H1 (cell line): ENCODE measurements at regions not wholly inside any gene's neighbourhood (a gene's known extent, or its start where the extent isn't known, plus 50 kb on each side); places are given as distances from the start of the nearest gene placed in this dataset.

Experiments used
- POLR2A ChIP-seq, 2 experiments: IDR thresholded peaks; 1 replicate in 1 of 2; 2 replicates in 1 of 2; pipeline ENCODE4 v1.6.1; 2011; ENCODE audit warnings: low read depth in 2 of 2, low read length in 2 of 2, mild to moderate bottlenecking in 2 of 2; ENCODE audit errors: control extremely low read depth in 1 of 2
- POLR2AphosphoS5 ChIP-seq: IDR thresholded peaks from 2 replicates; pipeline ENCODE4 v1.6.1; 2011; ENCODE audit warnings: low read depth, low read length

DNA sequence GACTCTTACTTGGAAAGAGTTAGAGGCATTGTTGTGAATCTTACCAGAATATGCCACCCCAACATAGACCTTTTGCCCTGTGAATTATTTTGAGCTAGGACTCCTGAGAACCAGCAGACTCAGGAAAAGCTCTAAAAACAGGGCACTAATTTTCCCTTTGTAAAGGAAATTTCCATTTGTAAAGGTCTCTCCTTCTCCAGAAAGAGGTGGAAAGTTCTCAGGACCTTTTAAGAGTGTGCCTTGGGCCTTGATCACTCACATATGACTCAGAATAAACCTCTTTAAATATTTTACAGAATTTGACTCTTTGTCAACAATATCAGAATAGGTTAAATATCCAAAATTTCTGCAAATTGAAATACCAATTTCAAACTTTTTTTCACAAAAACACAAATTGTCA lies 721.8 kb upstream of the NCAM2 start:
- TF ChIP-seq POLR2A (IDR thresholded peaks at IDR 0.05; ENCODE audit: control extremely low read depth in 1 of 2, low read depth in 2 of 2, low read length in 2 of 2) (no peak), POLR2AphosphoS5 (no peak)
